Calu3 (cell line): ENCODE measurements at regions not wholly inside any gene's neighbourhood (a gene's known extent, or its start where the extent isn't known, plus 50 kb on each side); places are given as distances from the start of the nearest gene placed in this dataset.

Experiments
- BruUV-seq: library from RNA; stranded (reverse); fragments of 400-500 nt; replicated peaks from 2 replicates; lab custom pipeline; 2021; lab: Mats Ljungman, UMichigan
- CTCF ChIA-PET: fragments of 300-600 bp; sonication (Branson Sonifier 250); formaldehyde crosslinking; loops from one replicate; lab custom pipeline; 2022; ENCODE audit warnings: antibody characterized with exemption; lab: Charles Lee
- DNase-seq: peaks from one replicate; pipeline ENCODE4 v3.0.0; 2022
- H3K27ac Mint-ChIP-seq: one replicate; pipeline ENCODE4 v1.8.0; 2022; ENCODE audit warnings: mixed read lengths; ENCODE audit not compliant: unreplicated experiment
- H3K27me3 Mint-ChIP-seq: one replicate; pipeline ENCODE4 v1.8.0; 2022; ENCODE audit warnings: mixed read lengths; ENCODE audit not compliant: unreplicated experiment
- H3K36me3 Mint-ChIP-seq: one replicate; pipeline ENCODE4 v1.8.0; 2022; ENCODE audit warnings: mild to moderate bottlenecking, moderate library complexity, mixed read lengths; ENCODE audit not compliant: insufficient read depth, unreplicated experiment
- H3K4me1 Mint-ChIP-seq: one replicate; pipeline ENCODE4 v1.8.0; 2022; ENCODE audit warnings: mild to moderate bottlenecking, low read depth, mixed read lengths; ENCODE audit not compliant: unreplicated experiment
- H3K4me3 Mint-ChIP-seq: one replicate; pipeline ENCODE4 v1.8.0; 2022; ENCODE audit warnings: mild to moderate bottlenecking, low read depth, moderate library complexity, mixed read lengths; ENCODE audit not compliant: unreplicated experiment
- H3K9me3 Mint-ChIP-seq: one replicate; pipeline ENCODE4 v1.8.0; 2022; ENCODE audit warnings: low read depth, mixed read lengths; ENCODE audit not compliant: unreplicated experiment
- CTCF ChIP-seq: fragments of 200-600 bp; IDR thresholded peaks from one replicate; pipeline ENCODE4 v1.8.0; 2022; ENCODE audit warnings: antibody characterized with exemption; ENCODE audit not compliant: unreplicated experiment
- intact Hi-C: fragments of 100-400 bp; cut with micrococcal nuclease; formaldehyde crosslinking; loops from one replicate; pipeline ENCODE4 v1.10.0; 2022; ENCODE audit not compliant: unreplicated experiment

- Mint-ChIP-seq H3K4me3 (no peak overlapping the region), H3K36me3 (no peaks in the 10 kb centered on the region), H3K9me3 (peaks cover 4% of the 10 kb centered on the region), H3K27me3 (no peaks in the 10 kb centered on the region), H3K4me1 (peaks cover 8% of the 10 kb centered on the region), H3K27ac (no peak overlapping the region)
- TF ChIP-seq CTCF = no peak
- CTCF ChIA-PET = no interaction called here
- intact Hi-C loops = no loop called here
- no TSS peak for BruUV-seq
- DNase-seq = no peak
Observed at GRCh38 chr4:181671672-181672071, 571.5 kb upstream of the TENM3 start.

GRCh38 chr4:181672751-181673150, 570.5 kb upstream of the TENM3 start:
- H3K4me3 Mint-ChIP-seq = no peak overlapping the region
- H3K4me1 Mint-ChIP-seq = peaks cover 8% of the 10 kb centered on the region
- H3K9me3 Mint-ChIP-seq = peaks cover 2% of the 10 kb centered on the region
- H3K27me3 Mint-ChIP-seq = no peaks in the 10 kb centered on the region
- no peak for DNase-seq
- no peak for TF ChIP-seq CTCF
- CTCF ChIA-PET = no interaction called here
- H3K36me3 Mint-ChIP-seq = no peaks in the 10 kb centered on the region
- H3K27ac Mint-ChIP-seq = no peak overlapping the region
- BruUV-seq = no TSS peak
- intact Hi-C loops = no loop called here

GRCh38 chr4:181674315-181674875, 568.8 kb upstream of the TENM3 start:
- no peak overlapping the region for H3K4me3 Mint-ChIP-seq
- CTCF ChIA-PET = no interaction called here
- BruUV-seq = no TSS peak
- no peaks in the 10 kb centered on the region for H3K9me3 Mint-ChIP-seq
- no peaks in the 10 kb centered on the region for H3K4me1 Mint-ChIP-seq
- H3K27ac Mint-ChIP-seq = no peak overlapping the region
- TF ChIP-seq CTCF = no peak
- no peaks in the 10 kb centered on the region for H3K36me3 Mint-ChIP-seq
- DNase-seq = no peak
- intact Hi-C loops = no loop called here
- H3K27me3 Mint-ChIP-seq = no peaks in the 10 kb centered on the region

- H3K27ac Mint-ChIP-seq = no peak overlapping the region
- DNase-seq = no peak
- TF ChIP-seq CTCF = no peak
- BruUV-seq = no TSS peak
- no peak overlapping the region for H3K4me3 Mint-ChIP-seq
- H3K27me3 Mint-ChIP-seq = no peaks in the 10 kb centered on the region
- H3K36me3 Mint-ChIP-seq = no peaks in the 10 kb centered on the region
- CTCF ChIA-PET = no interaction called here
- H3K4me1 Mint-ChIP-seq = no peaks in the 10 kb centered on the region
- intact Hi-C loops = no loop called here
- H3K9me3 Mint-ChIP-seq = no peaks in the 10 kb centered on the region
Observed at GRCh38 chr4:181676546-181676945, 566.7 kb upstream of the TENM3 start.
